Left ventricle myocardium superior (tissue), 1 donor: ENCODE measurements at regions not wholly inside any gene's neighbourhood (a gene's known extent, or its start where the extent isn't known, plus 50 kb on each side); places are given as distances from the start of the nearest gene placed in this dataset.
"Not testable (repeated sequence)": the region's sequence is repeated elsewhere in the genome, so short reads cannot be mapped to it uniquely, and the experiment has no call there.

Experiments used
- ATAC-seq: fragments of 200-7000 bp; cut with Tn5 transposase; one replicate; pipeline ENCODE4 v1.9.1; 2020; ENCODE audit warnings: mild to moderate bottlenecking, moderate library complexity
- DNase-seq: peaks from one replicate; pipeline ENCODE4 v3.0.0-alpha.2; 2020
- intact Hi-C: fragments of 100-400 bp; cut with micrococcal nuclease; formaldehyde crosslinking; loops from one replicate; pipeline ENCODE4 v1.11.0; 2022
- donor health status: DM: no; HTN: yes; CAD: no; lungs with severe emphysema.

- intact Hi-C loops: no loop called here
- DNase-seq: no peak
- ATAC-seq: no peak
Measured at GRCh38 chr22:47401976-47402770, 639.7 kb downstream of the TBC1D22A start.

- DNase-seq: no peak
- no peak for ATAC-seq
- intact Hi-C loops: no loop called here
Measured at GRCh38 chr22:47401592-47401898, 639.1 kb downstream of the TBC1D22A start.

GRCh38 chr22:47400701-47401591 lies 638.5 kb downstream of the TBC1D22A start:
- intact Hi-C loops: no loop called here
- DNase-seq (no peak), ATAC-seq (no peak)

- intact Hi-C loops, DNase-seq, ATAC-seq: not testable (repeated sequence)
Measured at GRCh38 chr22:47400131-47400530, 637.7 kb downstream of the TBC1D22A start.

GRCh38 chr22:47398921-47399790 lies 636.7 kb downstream of the TBC1D22A start:
- ATAC-seq (no peak), DNase-seq (no peak)
- intact Hi-C loops: no loop called here

GRCh38 chr22:47398491-47398890 lies 636.0 kb downstream of the TBC1D22A start:
- intact Hi-C loops: no loop called here
- ATAC-seq (no peak), DNase-seq (no peak)

GRCh38 chr22:47397673-47398072 lies 635.2 kb downstream of the TBC1D22A start:
- no peak for DNase-seq

GRCh38 chr22:47396515-47396914 lies 634.1 kb downstream of the TBC1D22A start:
- ATAC-seq (no peak), DNase-seq (no peak)
- intact Hi-C loops: no loop called here

More at GRCh38 chr22:47397673-47398072, 635.2 kb downstream of the TBC1D22A start:
- no peak for ATAC-seq
- intact Hi-C loops: no loop called here

- DNase-seq (no peak), ATAC-seq (no peak)
- intact Hi-C loops: no loop called here
Measured at GRCh38 chr22:47396105-47396504, 633.7 kb downstream of the TBC1D22A start.

- ATAC-seq (no peak), DNase-seq (no peak)
- intact Hi-C loops: no loop called here
Measured at GRCh38 chr22:47395481-47395880, 633.0 kb downstream of the TBC1D22A start.

DNA sequence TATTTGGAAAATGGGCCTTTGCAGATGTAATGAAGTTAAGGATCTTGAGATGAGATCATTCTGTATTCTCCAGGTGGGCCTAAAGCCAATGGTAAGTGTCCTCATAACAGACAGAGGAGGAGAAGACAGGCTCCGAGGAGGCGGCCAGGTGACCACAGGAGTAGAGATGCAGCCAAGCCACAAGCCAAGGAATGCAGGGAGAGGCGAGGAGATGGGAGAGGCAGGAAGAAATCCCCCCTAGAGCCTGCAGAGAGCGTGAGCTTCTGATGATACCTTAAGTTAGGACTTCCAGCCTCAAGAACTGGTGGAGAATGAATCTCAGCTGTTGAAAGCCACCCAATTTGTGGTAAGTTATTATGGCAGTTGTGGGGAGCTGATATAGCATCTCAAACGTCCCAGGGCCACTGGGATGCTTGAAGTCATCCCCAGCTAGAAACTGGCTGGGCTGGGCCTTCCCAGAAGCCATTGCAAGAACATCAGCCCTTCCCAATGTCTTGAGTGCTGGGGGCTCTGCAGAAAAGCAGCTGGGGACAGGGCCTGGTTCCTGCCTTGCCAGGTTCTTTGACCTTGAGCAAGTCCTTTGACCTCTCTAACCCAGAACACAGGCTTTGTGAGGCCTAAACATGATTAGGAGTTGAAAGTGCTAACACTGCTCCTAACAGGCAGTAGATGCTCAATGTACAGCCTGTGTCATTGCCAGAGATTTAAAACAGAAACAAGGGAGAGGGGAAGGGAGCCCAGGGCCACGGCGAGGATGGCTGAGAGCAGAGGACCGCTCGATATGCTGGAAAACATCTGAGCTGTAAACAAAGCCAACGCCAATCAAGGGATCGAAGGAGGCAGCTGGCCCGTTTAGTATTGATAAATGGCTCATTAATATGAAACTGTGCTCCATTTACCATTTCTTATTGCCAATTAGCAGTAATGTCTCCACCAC lies 632.3 kb downstream of the TBC1D22A start:
- DNase-seq (no peak), ATAC-seq (no peak)
- intact Hi-C loops: no loop called here

- no peak for ATAC-seq
- intact Hi-C loops: no loop called here
- no peak for DNase-seq
Measured at GRCh38 chr22:47393191-47393590, 630.7 kb downstream of the TBC1D22A start.

- ATAC-seq (no peak), DNase-seq (no peak)
- intact Hi-C loops: no loop called here
Measured at GRCh38 chr22:47392729-47393128, 630.3 kb downstream of the TBC1D22A start.

- ATAC-seq (no peak), DNase-seq (no peak)
- intact Hi-C loops: no loop called here
Measured at GRCh38 chr22:47392054-47392347, 629.6 kb downstream of the TBC1D22A start.

- ATAC-seq: no peak
- intact Hi-C loops: no loop called here
- DNase-seq: no peak
Measured at GRCh38 chr22:47391169-47392053, 629.0 kb downstream of the TBC1D22A start.

DNA sequence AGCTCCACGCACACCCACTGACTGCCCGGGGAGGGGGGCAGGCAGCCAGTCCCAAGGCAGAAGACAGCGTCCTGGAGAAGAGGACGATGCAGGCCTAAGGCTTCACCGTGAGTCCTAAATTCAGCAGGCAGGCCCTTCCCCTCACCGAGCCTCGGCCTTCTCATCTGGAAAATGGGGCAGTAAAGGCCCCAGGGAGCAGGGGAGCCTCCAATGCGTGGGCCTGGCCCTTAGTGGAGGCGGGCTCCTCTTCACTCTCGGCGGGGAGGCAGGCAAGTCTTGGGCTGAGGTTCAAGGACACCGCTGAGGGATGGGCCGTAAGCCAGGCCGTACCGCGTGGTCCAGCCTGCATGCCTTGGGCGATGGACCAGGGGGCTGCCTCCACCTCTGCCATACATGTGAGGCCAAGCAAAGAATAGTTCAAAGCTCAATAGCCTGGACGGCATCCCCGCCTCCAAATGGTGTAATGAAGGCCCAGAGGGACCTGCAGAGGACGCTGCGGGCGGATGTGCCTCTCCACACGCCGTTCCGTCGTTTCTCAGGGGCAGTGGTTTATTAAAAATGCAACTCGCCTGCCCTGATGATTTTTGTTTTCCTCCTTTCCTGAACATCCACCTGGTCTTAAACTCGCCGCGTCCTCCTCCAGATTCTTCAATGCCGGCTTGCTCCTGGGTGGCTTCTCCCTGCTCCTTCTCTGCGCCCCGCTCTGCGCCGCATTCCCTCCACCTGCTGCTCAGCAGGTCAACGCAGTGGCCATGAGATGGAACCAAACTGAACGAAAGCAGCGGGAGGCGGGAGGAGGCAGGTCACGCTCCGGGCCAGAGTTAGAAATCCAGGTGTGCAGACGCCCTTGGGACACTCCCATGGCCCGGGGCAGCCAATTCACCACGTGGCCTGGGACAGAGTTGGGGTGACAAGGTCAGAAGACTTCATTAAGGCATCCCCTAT lies 627.8 kb downstream of the TBC1D22A start:
- DNase-seq: no peak
- intact Hi-C loops: no loop called here
- no peak for ATAC-seq

DNA sequence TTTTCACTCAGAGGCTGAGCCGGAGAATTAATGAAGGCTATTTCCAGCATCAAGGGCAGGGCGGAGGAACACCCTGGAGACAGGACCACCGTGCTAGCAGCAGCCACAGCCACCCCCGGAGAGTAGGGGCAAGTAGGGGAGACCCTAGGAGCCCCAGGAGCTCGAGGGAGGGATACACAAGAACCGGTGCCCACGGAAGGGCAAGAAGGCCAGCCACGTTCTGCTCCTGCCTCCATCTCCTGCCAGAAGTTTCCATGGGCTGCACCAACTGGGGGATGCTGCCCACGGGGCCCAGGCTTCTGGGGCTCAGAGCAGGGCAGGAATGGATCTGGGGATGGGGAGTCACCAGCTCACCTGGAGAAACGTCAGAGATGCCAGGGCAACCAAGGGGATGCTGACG lies 626.8 kb downstream of the TBC1D22A start:
- DNase-seq (no peak), ATAC-seq (no peak)
- intact Hi-C loops: no loop called here
